H1 (cell line): ENCODE measurements at regions not wholly inside any gene's neighbourhood (a gene's known extent, or its start where the extent isn't known, plus 50 kb on each side); places are given as distances from the start of the nearest gene placed in this dataset.

Experiments used
- CTCF ChIA-PET: fragments of 300-600 bp; sonication (Branson Sonifier 250); formaldehyde crosslinking; loops from one replicate; lab custom pipeline; 2021; ENCODE audit not compliant: partially characterized antibody; lab: Charles Lee
- POLR2A ChIA-PET: fragments of 300-600 bp; sonication (Branson Sonifier 250); formaldehyde crosslinking; loops from one replicate; lab custom pipeline; 2021; ENCODE audit warnings: inconsistent platforms; ENCODE audit not compliant: partially characterized antibody; lab: Charles Lee
- DNase-seq, 2 experiments: peaks; one replicate each; pipeline versions ENCODE4 v3.0.0 to v3.0.0-alpha.2; 2010 to 2022; ENCODE audit warnings: low spot score in 2 of 2, low read depth in 1 of 2, mixed read lengths in 1 of 2
- FAIRE-seq: peaks from 2 replicates; lab custom pipeline; 2011; peaks lifted over from hg19 to GRCh38; lab: Jason Lieb, UNC
- H2AFZ ChIP-seq: 2 replicates; pipeline ENCODE4 v1.8.1; 2012; ENCODE audit warnings: low read length, inconsistent platforms
- H2AK5ac ChIP-seq: 2 replicates; pipeline ENCODE4 v1.6.1; 2013; ENCODE audit warnings: low read depth, low read length
- H2BK120ac ChIP-seq: replicated peaks from 2 replicates; pipeline ENCODE3; 2013; ENCODE audit warnings: low read depth, low read length, inconsistent platforms
- H2BK12ac ChIP-seq: 2 replicates; pipeline ENCODE4 v1.6.1; 2013; ENCODE audit warnings: low read depth, low read length
- H2BK15ac ChIP-seq: 2 replicates; pipeline ENCODE4 v1.6.1; 2013; ENCODE audit warnings: low read length
- H2BK20ac ChIP-seq: 2 replicates; pipeline ENCODE4 v1.6.1; 2013; ENCODE audit warnings: low read length
- H2BK5ac ChIP-seq: 2 replicates; pipeline ENCODE4 v1.6.1; 2013; ENCODE audit warnings: low read depth, low read length
- H3K14ac ChIP-seq: 2 replicates; pipeline ENCODE4 v1.6.1; 2013; ENCODE audit warnings: inconsistent platforms; ENCODE audit not compliant: insufficient read length
- H3K18ac ChIP-seq: 2 replicates; pipeline ENCODE4 v1.6.1; 2013; ENCODE audit warnings: low read length; ENCODE audit errors: extremely low read depth
- H3K23ac ChIP-seq: 2 replicates; pipeline ENCODE4 v1.6.1; 2013; ENCODE audit warnings: inconsistent platforms; ENCODE audit not compliant: insufficient read length
- H3K23me2 ChIP-seq: 2 replicates; pipeline ENCODE4 v1.6.1; 2013; ENCODE audit warnings: low read depth, low read length
- H3K27ac ChIP-seq: 2 replicates; pipeline ENCODE4 v1.6.1; 2011; ENCODE audit warnings: low read depth, low read length, inconsistent platforms
- H3K27me3 ChIP-seq, 4 experiments: replicated peaks in 1 of 4; 1 replicate in 1 of 4; 2 replicates in 3 of 4; pipeline versions ENCODE4 v1.6.1 to v1.8.1; 2011 to 2013; ENCODE audit warnings: low read length in 3 of 4, mild to moderate bottlenecking in 3 of 4, inconsistent platforms in 2 of 4, mixed read lengths in 2 of 4, moderate library complexity in 1 of 4; ENCODE audit not compliant: control insufficient read depth in 3 of 4, insufficient read depth in 3 of 4; ENCODE audit errors: extremely low read depth in 1 of 4
- H3K36me3 ChIP-seq, 4 experiments: 2 replicates each; pipeline versions ENCODE4 v1.6.1 to v1.8.1; 2011 to 2013; ENCODE audit warnings: mild to moderate bottlenecking in 4 of 4, low read length in 3 of 4, moderate library complexity in 2 of 4, control low read depth in 1 of 4, inconsistent platforms in 1 of 4; ENCODE audit not compliant: insufficient read depth in 4 of 4, control insufficient read depth in 2 of 4
- H3K4ac ChIP-seq: replicated peaks from 2 replicates; pipeline ENCODE3; 2013; ENCODE audit warnings: low read length, low read depth, mixed read lengths, inconsistent platforms; ENCODE audit not compliant: insufficient read length
- H3K4me1 ChIP-seq, 4 experiments: replicated peaks in 1 of 4; 1 replicate in 1 of 4; 2 replicates in 3 of 4; pipeline versions ENCODE4 v1.6.1 to v1.8.1; 2011 to 2013; ENCODE audit warnings: low read length in 3 of 4, inconsistent platforms in 2 of 4, mixed read lengths in 1 of 4; ENCODE audit not compliant: insufficient read depth in 4 of 4, control insufficient read depth in 3 of 4
- H3K4me2 ChIP-seq, 2 experiments: 2 replicates each; pipeline versions ENCODE4 v1.6.1 to v1.8.1; 2011 to 2013; ENCODE audit warnings: low read depth in 2 of 2, low read length in 2 of 2, control low read depth in 1 of 2, inconsistent platforms in 1 of 2, mild to moderate bottlenecking in 1 of 2; ENCODE audit not compliant: insufficient read depth in 1 of 2
- H3K4me3 ChIP-seq, 4 experiments: fragments of 200-600, 300-600 bp in 1 of 4; sonication (generic), shearing (Covaris generic), sonication (Bioruptor Twin) in 1 of 4; 2 replicates each; pipeline versions ENCODE4 v1.5.1 to v1.8.1; 2011 to 2016; ENCODE audit warnings: low read length in 4 of 4, low read depth in 3 of 4, control low read depth in 2 of 4, inconsistent platforms in 2 of 4, mild to moderate bottlenecking in 2 of 4, mixed read lengths in 1 of 4, moderate library complexity in 1 of 4; ENCODE audit not compliant: insufficient read depth in 2 of 4; ENCODE audit errors: extremely low read depth in 1 of 4
- H3K56ac ChIP-seq: replicated peaks from 2 replicates; pipeline ENCODE3; 2013; ENCODE audit warnings: low read depth, mild to moderate bottlenecking, mixed read lengths, low read length, inconsistent platforms; ENCODE audit not compliant: insufficient read length
- H3K79me1 ChIP-seq: 2 replicates; pipeline ENCODE4 v1.6.1; 2013; ENCODE audit warnings: low read depth, low read length, control low read depth
- H3K79me2 ChIP-seq, 2 experiments: 2 replicates each; pipeline versions ENCODE4 v1.6.1 to v1.8.1; 2012 to 2013; ENCODE audit warnings: low read length in 2 of 2, mild to moderate bottlenecking in 2 of 2, inconsistent platforms in 1 of 2; ENCODE audit not compliant: insufficient read depth in 2 of 2, control insufficient read depth in 1 of 2
- H3K9ac ChIP-seq, 4 experiments: replicated peaks in 1 of 4; 1 replicate in 1 of 4; 2 replicates in 3 of 4; pipeline versions ENCODE4 v1.6.1 to v1.8.1; 2011 to 2013; ENCODE audit warnings: low read depth in 3 of 4, low read length in 3 of 4, control low read depth in 2 of 4, mild to moderate bottlenecking in 2 of 4, moderate library complexity in 2 of 4, inconsistent platforms in 1 of 4; ENCODE audit errors: extremely low read depth in 1 of 4
- H3K9me3 ChIP-seq, 2 experiments: 2 replicates each; pipeline versions ENCODE4 v1.6.1 to v1.8.1; 2012 to 2013; ENCODE audit warnings: mild to moderate bottlenecking in 2 of 2, moderate library complexity in 2 of 2, control low read depth in 1 of 2, inconsistent platforms in 1 of 2, low read depth in 1 of 2, low read length in 1 of 2, mixed read lengths in 1 of 2; ENCODE audit not compliant: insufficient read depth in 2 of 2
- H4K20me1 ChIP-seq, 2 experiments: replicated peaks in 1 of 2; 2 replicates each; pipeline versions ENCODE3 to v1.8.1; 2011 to 2013; ENCODE audit warnings: inconsistent platforms in 2 of 2, low read length in 2 of 2, mild to moderate bottlenecking in 1 of 2; ENCODE audit not compliant: insufficient read depth in 2 of 2, control insufficient read depth in 1 of 2
- H4K5ac ChIP-seq: 2 replicates; pipeline ENCODE4 v1.6.1; 2013; ENCODE audit warnings: low read length, low read depth, mixed read lengths, inconsistent platforms; ENCODE audit not compliant: insufficient read length
- H4K8ac ChIP-seq: 2 replicates; pipeline ENCODE4 v1.8.0; 2013; ENCODE audit warnings: mild to moderate bottlenecking, moderate library complexity, low read length, inconsistent platforms; ENCODE audit not compliant: insufficient read depth; ENCODE audit errors: extremely low read depth
- H4K91ac ChIP-seq: replicated peaks from 2 replicates; pipeline ENCODE3; 2013; ENCODE audit warnings: low read length, mixed read lengths, inconsistent platforms; ENCODE audit not compliant: insufficient read length
- NRF1 ChIP-seq: IDR thresholded peaks from 2 replicates; pipeline ENCODE4 v1.6.1; 2011; ENCODE audit warnings: mild to moderate bottlenecking, low read depth, low read length, improper control_type of control experiment
- WGBS, 2 experiments: shearing (Covaris generic) in 1 of 2; methylation state at CpG; one replicate each; pipeline versions ENCODE4 v1.1.6 to v1.1.7; 2013 to 2015; ENCODE audit warnings: low lambda C conversion rate in 2 of 2, mixed read lengths in 2 of 2, inconsistent platforms in 1 of 2, low coverage in 1 of 2, missing lambda C conversion rate in 1 of 2; ENCODE audit not compliant: insufficient replicate concordance in 2 of 2, insufficient coverage in 1 of 2, insufficient read length in 1 of 2; ENCODE audit errors: extremely low coverage in 1 of 2, missing lambda C conversion rate in 1 of 2; 5-methylcytosine and 5-hydroxymethylcytosine counted together

GRCh38 chr20:24786111-24786495 is 163.0 kb upstream of the CST7 start:
- Histone ChIP-seq H2BK120ac (no peak overlapping the region), H4K20me1 (no peaks in the 10 kb centered on the region), H3K9ac (no peak overlapping the region), H4K8ac (no peak overlapping the region), H2AFZ (no peak overlapping the region), H3K23me2 (no peaks in the 10 kb centered on the region), H3K27me3 (no peaks in the 10 kb centered on the region), H2BK5ac (no peak overlapping the region), H2BK15ac (no peak overlapping the region), H4K91ac (no peak overlapping the region), H2AK5ac (no peak overlapping the region), H3K14ac (no peak overlapping the region), H2BK20ac (no peak overlapping the region), H3K4ac (no peak overlapping the region), H3K4me2 (no peak overlapping the region), H3K23ac (no peak overlapping the region), H3K56ac (no peak overlapping the region), H3K27ac (no peak overlapping the region), H3K4me1 (peaks cover 0 to 9% (median 5%) of the 10 kb centered on the region in 4 experiments; a peak in 3 of 7 replicates), H3K79me1 (no peaks in the 10 kb centered on the region), H2BK12ac (no peak overlapping the region), H3K9me3 (no peaks in the 10 kb centered on the region), H3K36me3 (no peaks in the 10 kb centered on the region), H4K5ac (no peak overlapping the region), H3K79me2 (no peaks in the 10 kb centered on the region), H3K18ac (no peak overlapping the region), H3K4me3 (no peak overlapping the region)
- WGBS, 2 experiments: 87% methylated on average over 10 of the region's 12 CpGs; no CpG with 5 or more reads in 1 of the 2 experiments
- DNase-seq (no peak), FAIRE-seq (no peak)
- no peak for TF ChIP-seq NRF1
- CTCF ChIA-PET: no interaction called here
- POLR2A ChIA-PET: no interaction called here
